ENCODE measurements at regions not wholly inside any gene's neighbourhood (a gene's known extent, or its start where the extent isn't known, plus 50 kb on each side); places are given as distances from the start of the nearest gene placed in this dataset.

- TF ChIP-seq, protein P1, sequence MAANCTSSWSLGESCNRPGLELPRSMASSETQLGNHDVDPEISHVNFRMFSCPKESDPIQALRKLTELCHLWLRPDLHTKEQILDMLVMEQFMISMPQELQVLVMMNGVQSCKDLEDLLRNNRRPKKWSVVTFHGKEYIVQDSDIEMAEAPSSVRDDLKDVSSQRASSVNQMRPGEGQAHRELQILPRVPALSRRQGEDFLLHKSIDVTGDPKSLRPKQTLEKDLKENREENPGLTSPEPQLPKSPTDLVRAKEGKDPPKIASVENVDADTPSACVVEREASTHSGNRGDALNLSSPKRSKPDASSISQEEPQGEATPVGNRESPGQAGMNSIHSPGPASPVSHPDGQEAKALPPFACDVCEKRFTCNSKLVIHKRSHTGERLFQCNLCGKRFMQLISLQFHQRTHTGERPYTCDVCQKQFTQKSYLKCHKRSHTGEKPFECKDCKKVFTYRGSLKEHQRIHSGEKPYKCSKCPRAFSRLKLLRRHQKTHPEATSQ (CRISPR knock-in tag; IDR thresholded peaks at IDR 0.05; ENCODE audit: borderline replicate concordance) = no peak
- TF ChIP-seq SNAPC4 (CRISPR knock-in tag; IDR thresholded peaks at IDR 0.05) (no peak), THRA (CRISPR knock-in tag; IDR thresholded peaks at IDR 0.05; ENCODE audit: borderline replicate concordance) (no peak), PRMT3 (CRISPR knock-in tag; IDR thresholded peaks at IDR 0.05; ENCODE audit: borderline replicate concordance, low read depth) (no peak), NR2C2 (CRISPR knock-in tag; IDR thresholded peaks at IDR 0.05; ENCODE audit: borderline replicate concordance) (no peak), MAX (IDR thresholded peaks at IDR 0.05) (no peak), HIC2 (CRISPR knock-in tag; IDR thresholded peaks at IDR 0.05; ENCODE audit: low read depth) (no peak), NKX3-1 (CRISPR knock-in tag; IDR thresholded peaks at IDR 0.05) (no peak), POLR2A (IDR thresholded peaks at IDR 0.05; ENCODE audit: insufficient read depth in 1 of 2, low read depth in 2 of 2, low read length in 2 of 2) (no peak), GABPB1 (CRISPR knock-in tag; IDR thresholded peaks at IDR 0.05) (no peak), YY1 (IDR thresholded peaks at IDR 0.05; ENCODE audit: insufficient read depth, insufficient replicate concordance, low read depth, low read length) (no peak), USF2 (IDR thresholded peaks at IDR 0.05; ENCODE audit: low read depth, low read length) (no peak), USF2 (CRISPR knock-in tag; IDR thresholded peaks at IDR 0.05; ENCODE audit: borderline replicate concordance) (no peak)
Observed at GRCh38 chr13:58437427-58437826, 805.9 kb downstream of the PCDH17 start.

Data from HepG2 (cell line).